IPS-NIHi7 (cell line): ENCODE measurements at regions not wholly inside any gene's neighbourhood (a gene's known extent, or its start where the extent isn't known, plus 50 kb on each side); places are given as distances from the start of the nearest gene placed in this dataset.

ENCODE experiments used
- DNase-seq: peaks from one replicate; pipeline ENCODE4 v3.0.0; 2012; ENCODE audit warnings: mixed read lengths; ENCODE audit errors: extremely low spot score

GRCh38 chr3:72145506-72146380 is 360.8 kb upstream of the PROK2 start:
- no peak for DNase-seq

DNA sequence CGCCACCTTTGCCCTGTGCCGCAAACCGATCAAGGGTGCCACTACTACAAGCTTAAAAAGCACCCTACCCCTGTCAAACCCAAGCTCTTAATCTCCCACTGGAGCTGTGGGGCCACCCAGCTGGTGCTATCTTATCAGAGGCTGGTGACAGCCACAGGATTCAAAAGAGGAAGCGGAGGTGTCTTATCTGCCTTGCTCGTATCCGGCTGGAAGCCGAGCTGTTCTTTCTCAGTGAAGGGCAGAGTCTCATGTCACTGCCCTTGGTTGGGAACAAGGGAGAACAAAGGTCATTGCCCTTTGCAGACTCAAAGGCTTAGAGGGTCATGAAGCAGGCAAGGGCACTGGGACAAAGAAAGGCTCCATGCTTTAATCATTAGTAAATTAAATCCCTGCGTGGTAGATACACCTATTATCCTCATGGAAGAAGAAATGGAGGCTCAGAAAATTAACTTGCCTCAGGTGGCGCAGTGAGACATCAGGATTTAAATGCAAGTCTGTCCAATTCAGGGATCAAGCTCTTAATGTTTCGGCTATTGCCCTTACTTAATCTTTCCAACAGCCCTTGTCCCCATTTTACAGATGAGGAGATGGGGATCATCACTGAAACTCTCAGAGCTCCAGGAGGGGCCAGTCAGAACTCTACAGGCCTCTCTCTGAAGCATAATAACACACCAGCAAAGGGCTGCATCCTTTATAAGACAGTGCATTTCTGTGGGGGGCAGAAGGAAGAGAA is 360.0 kb upstream of the PROK2 start:
- DNase-seq = peak; percentile 35

DNA sequence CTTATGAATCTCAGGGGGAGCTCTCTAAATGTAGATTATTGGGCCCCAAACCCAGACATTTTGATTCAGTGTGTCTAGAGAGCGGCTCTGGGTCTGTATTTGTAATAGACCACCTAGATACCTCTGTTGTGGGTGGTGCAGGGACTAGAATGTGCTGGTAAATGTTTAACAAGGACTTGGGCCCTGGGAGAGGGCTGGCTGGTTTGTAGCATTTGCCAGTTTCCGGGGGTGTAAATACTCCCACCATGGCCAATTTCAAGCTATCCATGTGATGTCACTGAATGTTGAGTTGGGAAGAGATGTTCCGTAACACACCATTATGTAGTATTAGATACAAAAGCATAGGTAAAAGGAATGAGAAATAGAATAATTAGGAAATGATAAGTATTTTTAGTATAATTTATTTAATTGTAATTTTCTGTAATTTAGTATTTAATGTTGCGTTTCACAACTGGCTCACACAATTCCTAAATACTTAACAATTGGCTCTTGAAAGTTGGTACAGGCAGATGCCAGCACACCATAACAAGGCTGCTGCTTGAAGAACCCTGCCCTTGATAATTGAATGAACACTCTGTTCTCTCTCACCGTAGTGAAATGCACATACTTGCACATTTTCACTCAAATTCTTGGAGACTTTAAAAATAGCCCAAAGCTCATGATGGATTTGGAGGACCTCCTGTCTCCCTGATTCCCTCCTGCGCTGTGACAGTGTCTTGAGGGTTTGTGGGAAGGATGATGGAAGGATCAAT is 359.2 kb upstream of the PROK2 start:
- no peak for DNase-seq

- no peak for DNase-seq
Observed at GRCh38 chr3:72143322-72143721, 358.4 kb upstream of the PROK2 start.

GRCh38 chr3:72142028-72142427 is 357.1 kb upstream of the PROK2 start:
- no peak for DNase-seq

GRCh38 chr3:72141264-72141663 is 356.3 kb upstream of the PROK2 start:
- DNase-seq = no peak

DNA sequence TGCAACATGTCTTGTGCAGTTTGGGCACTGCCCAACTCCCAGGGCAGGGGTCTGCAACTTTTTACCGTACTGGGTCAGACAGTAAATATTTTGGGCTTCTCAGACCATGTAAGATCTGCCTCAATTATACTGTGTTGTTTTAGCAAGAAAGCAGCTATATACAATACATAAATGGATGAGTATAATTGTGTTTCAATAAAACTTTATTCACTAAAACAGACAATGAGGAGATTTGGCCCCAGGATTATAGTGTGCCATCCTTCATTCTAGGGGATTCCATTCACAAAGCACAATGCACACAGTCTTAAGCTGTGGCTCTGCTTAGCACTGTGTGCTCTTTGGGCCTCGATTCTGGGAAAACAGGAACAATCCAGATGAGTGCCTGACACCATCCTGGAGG is 354.4 kb upstream of the PROK2 start:
- DNase-seq = no peak

- no peak for DNase-seq
Observed at GRCh38 chr3:72137865-72138861, 353.2 kb upstream of the PROK2 start.

DNA sequence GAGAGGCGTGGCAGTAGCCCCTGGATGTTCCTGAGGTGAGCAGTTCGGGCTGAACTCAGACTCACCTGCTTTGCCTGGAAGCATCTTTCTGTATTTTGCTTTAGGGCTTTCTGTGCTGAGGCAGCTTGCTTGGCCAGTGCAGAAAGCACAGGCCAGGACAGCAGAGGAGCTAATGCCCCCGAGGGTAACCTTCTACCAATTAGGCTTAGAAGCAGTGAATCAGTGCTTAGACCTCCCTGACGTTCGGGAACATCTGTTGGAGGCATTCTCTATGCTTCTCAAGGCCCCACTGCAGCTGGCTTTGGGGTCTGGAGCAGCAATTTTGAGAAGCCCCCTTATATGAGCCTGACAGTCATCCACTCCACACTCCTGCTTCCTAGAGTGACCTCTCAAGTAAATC is 350.7 kb upstream of the PROK2 start:
- DNase-seq = no peak

DNA sequence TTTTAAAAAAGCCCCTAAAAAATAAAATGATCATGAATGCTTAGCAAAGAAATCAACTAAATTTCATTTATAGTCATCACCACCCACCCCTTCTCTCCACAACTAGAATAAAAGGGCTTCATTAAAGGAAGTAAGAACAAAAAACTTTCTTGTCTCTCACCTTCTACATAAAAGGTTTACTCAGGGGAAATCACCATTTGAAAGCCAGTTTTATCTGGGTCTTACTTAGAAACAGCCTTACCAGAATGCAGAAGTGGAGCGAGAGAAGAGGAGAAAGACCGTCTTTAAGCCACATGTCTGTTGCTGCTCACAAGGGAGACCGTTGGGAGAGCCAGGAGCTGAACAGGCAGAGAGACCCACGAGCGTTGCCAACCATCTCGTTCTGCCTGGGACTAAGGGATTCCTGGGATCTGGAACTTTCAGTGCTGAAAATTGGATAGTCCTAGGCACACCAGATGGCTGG is 350.1 kb upstream of the PROK2 start:
- DNase-seq = no peak

- no peak for DNase-seq
Observed at GRCh38 chr3:72133329-72134011, 348.5 kb upstream of the PROK2 start.

DNA sequence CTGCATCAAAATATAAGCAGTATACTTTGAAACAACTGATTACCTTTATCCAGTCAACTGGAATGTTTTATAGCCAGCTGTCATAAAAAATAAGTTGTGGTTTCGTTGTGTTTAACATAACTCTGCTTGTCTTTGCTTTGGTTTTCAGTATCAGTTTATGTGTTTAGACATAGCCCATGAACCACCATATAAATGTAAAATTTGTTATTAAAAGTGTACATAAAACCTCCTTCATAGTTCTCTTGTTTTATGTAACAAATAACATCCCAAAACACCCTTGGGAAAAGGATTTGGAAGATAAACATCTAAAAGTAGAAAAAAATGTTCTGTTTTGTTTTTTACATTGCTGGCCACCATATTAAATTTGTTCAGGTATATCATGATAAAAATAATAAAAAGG is 347.0 kb upstream of the PROK2 start:
- no peak for DNase-seq

DNA sequence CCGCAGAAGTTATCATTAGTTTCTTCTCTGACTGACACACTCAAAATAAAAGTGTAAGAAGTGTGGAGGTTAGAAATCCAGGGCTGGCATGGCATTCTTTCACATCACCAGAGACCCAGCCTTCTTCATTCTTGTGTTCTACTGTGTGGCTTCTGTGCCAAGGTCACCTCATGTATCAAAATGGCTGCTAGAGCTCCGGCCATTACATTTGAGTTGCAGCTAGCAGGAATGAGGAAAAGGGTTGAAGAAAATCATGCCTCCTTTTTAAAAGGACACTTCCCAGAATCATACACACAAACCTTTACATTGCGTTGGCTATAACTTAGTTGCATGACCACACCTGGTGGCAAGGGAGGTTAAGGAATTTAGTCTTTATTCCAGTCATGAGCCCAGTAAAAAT is 345.6 kb upstream of the PROK2 start:
- DNase-seq = no peak

- DNase-seq = no peak
Observed at GRCh38 chr3:72129501-72130094, 344.6 kb upstream of the PROK2 start.

DNA sequence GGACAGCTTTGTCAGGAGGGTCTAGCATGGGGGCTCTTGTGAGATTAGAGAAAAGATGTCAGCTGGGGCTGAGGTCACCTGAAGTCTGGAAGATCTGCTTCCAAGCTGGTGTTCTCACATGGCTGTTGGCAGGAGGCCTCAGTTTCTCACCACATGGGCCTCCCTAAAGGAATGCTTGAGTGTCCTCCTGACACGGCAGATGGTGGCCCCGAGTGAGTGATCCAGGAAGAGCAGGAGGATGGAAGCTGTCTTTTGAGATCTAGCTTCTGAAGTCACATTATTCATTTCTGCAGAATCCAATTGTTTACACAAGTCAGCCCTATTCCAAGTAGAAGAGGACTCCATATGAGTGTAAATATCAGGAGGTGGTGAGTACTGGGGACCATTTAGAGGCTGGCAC is 344.0 kb upstream of the PROK2 start:
- DNase-seq = no peak

- no peak for DNase-seq
Observed at GRCh38 chr3:72127844-72128243, 342.9 kb upstream of the PROK2 start.

DNA sequence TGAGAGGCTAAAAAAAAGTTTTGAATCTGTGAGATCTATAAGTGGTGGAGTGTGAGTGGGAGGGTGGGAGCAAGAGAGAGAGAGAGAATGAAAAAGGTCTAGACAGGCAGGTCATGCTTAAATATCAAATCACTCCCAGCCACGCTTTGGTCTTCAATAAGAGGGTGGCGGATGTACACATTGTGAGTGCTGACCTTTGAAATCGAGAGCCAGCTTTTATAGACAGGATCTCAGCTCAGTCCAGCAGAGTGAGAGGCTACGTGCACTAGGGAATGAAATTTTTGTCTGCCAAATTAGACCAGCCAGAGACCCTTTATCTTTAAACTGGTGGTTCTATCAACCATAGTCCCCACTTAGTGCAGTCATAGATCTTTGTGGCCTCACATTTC is 342.3 kb upstream of the PROK2 start:
- no peak for DNase-seq

- DNase-seq = no peak
Observed at GRCh38 chr3:72126441-72127223, 341.7 kb upstream of the PROK2 start.

- no peak for DNase-seq
Observed at GRCh38 chr3:72123908-72124441, 339.0 kb upstream of the PROK2 start.
